ENCODE measurements at regions not wholly inside any gene's neighbourhood (a gene's known extent, or its start where the extent isn't known, plus 50 kb on each side); places are given as distances from the start of the nearest gene placed in this dataset.

- H3K27ac Mint-ChIP-seq, result no peak overlapping the region
- no peaks in the 10 kb centered on the region for H3K9me3 Mint-ChIP-seq
- no peak for DNase-seq
- no peaks in the 10 kb centered on the region for H3K4me1 Mint-ChIP-seq
- H3K36me3 Mint-ChIP-seq, result no peaks in the 10 kb centered on the region
- H3K27me3 Mint-ChIP-seq, result no peaks in the 10 kb centered on the region
- no peak overlapping the region for H3K4me3 Mint-ChIP-seq
These were observed 1459.5 kb downstream of the ZPLD1 start for GRCh38 chr3:103894162-103894822.

- H3K4me3 Mint-ChIP-seq, result no peak overlapping the region
These were observed 1464.5 kb downstream of the ZPLD1 start for GRCh38 chr3:103899328-103899727.

GRCh38 chr3:103904991-103905390 is 1461.7 kb upstream of the ALCAM start:
- Mint-ChIP-seq H3K4me1 (no peaks in the 10 kb centered on the region), H3K27ac (no peak overlapping the region), H3K36me3 (no peaks in the 10 kb centered on the region), H3K4me3 (no peak overlapping the region), H3K9me3 (peaks cover 3% of the 10 kb centered on the region), H3K27me3 (no peaks in the 10 kb centered on the region)
- DNase-seq, result no peak

More at GRCh38 chr3:103899328-103899727, 1464.5 kb downstream of the ZPLD1 start:
- H3K9me3 Mint-ChIP-seq, result peaks cover 3% of the 10 kb centered on the region
- no peak overlapping the region for H3K27ac Mint-ChIP-seq
- no peaks in the 10 kb centered on the region for H3K4me1 Mint-ChIP-seq
- no peaks in the 10 kb centered on the region for H3K36me3 Mint-ChIP-seq
- no peaks in the 10 kb centered on the region for H3K27me3 Mint-ChIP-seq
- no peak for DNase-seq

- Mint-ChIP-seq H3K27ac (no peak overlapping the region), H3K36me3 (no peaks in the 10 kb centered on the region), H3K4me1 (no peaks in the 10 kb centered on the region), H3K27me3 (no peaks in the 10 kb centered on the region), H3K4me3 (no peak overlapping the region), H3K9me3 (peaks cover 3% of the 10 kb centered on the region)
- no peak for DNase-seq
These were observed 1460.4 kb upstream of the ALCAM start for GRCh38 chr3:103906304-103906703.

GRCh38 chr3:103906808-103907207 is 1459.9 kb upstream of the ALCAM start:
- H3K36me3 Mint-ChIP-seq, result no peaks in the 10 kb centered on the region
- H3K4me3 Mint-ChIP-seq, result no peak overlapping the region
- no peaks in the 10 kb centered on the region for H3K4me1 Mint-ChIP-seq
- no peaks in the 10 kb centered on the region for H3K27me3 Mint-ChIP-seq
- no peak overlapping the region for H3K27ac Mint-ChIP-seq
- DNase-seq, result no peak
- peaks cover 3% of the 10 kb centered on the region for H3K9me3 Mint-ChIP-seq

GRCh38 chr3:103907567-103907966 is 1459.1 kb upstream of the ALCAM start:
- Mint-ChIP-seq H3K27me3 (no peaks in the 10 kb centered on the region), H3K9me3 (no peaks in the 10 kb centered on the region), H3K27ac (no peak overlapping the region), H3K36me3 (no peaks in the 10 kb centered on the region), H3K4me3 (no peak overlapping the region), H3K4me1 (no peaks in the 10 kb centered on the region)
- DNase-seq, result no peak

- H3K27me3 Mint-ChIP-seq, result no peaks in the 10 kb centered on the region
- no peaks in the 10 kb centered on the region for H3K36me3 Mint-ChIP-seq
- no peaks in the 10 kb centered on the region for H3K4me1 Mint-ChIP-seq
- no peaks in the 10 kb centered on the region for H3K9me3 Mint-ChIP-seq
- H3K27ac Mint-ChIP-seq, result no peak overlapping the region
- H3K4me3 Mint-ChIP-seq, result no peak overlapping the region
- DNase-seq, result no peak
These were observed 1457.3 kb upstream of the ALCAM start for GRCh38 chr3:103909395-103909794.

GRCh38 chr3:103918336-103918735 is 1448.4 kb upstream of the ALCAM start:
- H3K36me3 Mint-ChIP-seq, result no peaks in the 10 kb centered on the region
- H3K4me1 Mint-ChIP-seq, result no peaks in the 10 kb centered on the region
- H3K27ac Mint-ChIP-seq, result no peak overlapping the region
- H3K27me3 Mint-ChIP-seq, result no peaks in the 10 kb centered on the region
- DNase-seq, result no peak
- no peak overlapping the region for H3K4me3 Mint-ChIP-seq
- H3K9me3 Mint-ChIP-seq, result no peaks in the 10 kb centered on the region

GRCh38 chr3:103919327-103919726 is 1447.4 kb upstream of the ALCAM start:
- H3K27ac Mint-ChIP-seq, result no peak overlapping the region
- no peaks in the 10 kb centered on the region for H3K36me3 Mint-ChIP-seq
- H3K27me3 Mint-ChIP-seq, result no peaks in the 10 kb centered on the region
- H3K4me3 Mint-ChIP-seq, result no peak overlapping the region
- no peaks in the 10 kb centered on the region for H3K4me1 Mint-ChIP-seq
- DNase-seq, result no peak
- no peaks in the 10 kb centered on the region for H3K9me3 Mint-ChIP-seq

- DNase-seq, result no peak
- Mint-ChIP-seq H3K36me3 (no peaks in the 10 kb centered on the region), H3K27ac (no peak overlapping the region), H3K9me3 (peaks cover 3% of the 10 kb centered on the region), H3K4me3 (no peak overlapping the region), H3K4me1 (no peaks in the 10 kb centered on the region), H3K27me3 (no peaks in the 10 kb centered on the region)
These were observed 1442.8 kb upstream of the ALCAM start for GRCh38 chr3:103923907-103924306.

GRCh38 chr3:103924544-103924943 is 1442.2 kb upstream of the ALCAM start:
- no peak for DNase-seq
- no peak overlapping the region for H3K4me3 Mint-ChIP-seq
- no peak overlapping the region for H3K27ac Mint-ChIP-seq
- peaks cover 3% of the 10 kb centered on the region for H3K9me3 Mint-ChIP-seq
- H3K4me1 Mint-ChIP-seq, result no peaks in the 10 kb centered on the region
- no peaks in the 10 kb centered on the region for H3K36me3 Mint-ChIP-seq
- H3K27me3 Mint-ChIP-seq, result no peaks in the 10 kb centered on the region

- Mint-ChIP-seq H3K4me1 (no peaks in the 10 kb centered on the region), H3K4me3 (no peak overlapping the region), H3K9me3 (peaks cover 3% of the 10 kb centered on the region), H3K27me3 (no peaks in the 10 kb centered on the region), H3K36me3 (no peaks in the 10 kb centered on the region), H3K27ac (no peak overlapping the region)
- DNase-seq, result no peak
These were observed 1439.8 kb upstream of the ALCAM start for GRCh38 chr3:103926936-103927335.

GRCh38 chr3:103927896-103928295 is 1438.8 kb upstream of the ALCAM start:
- DNase-seq, result no peak
- Mint-ChIP-seq H3K36me3 (no peaks in the 10 kb centered on the region), H3K4me1 (no peaks in the 10 kb centered on the region), H3K9me3 (peaks cover 4% of the 10 kb centered on the region), H3K27ac (no peak overlapping the region), H3K4me3 (no peak overlapping the region), H3K27me3 (no peaks in the 10 kb centered on the region)

GRCh38 chr3:103937094-103937493 is 1429.6 kb upstream of the ALCAM start:
- Mint-ChIP-seq H3K36me3 (no peaks in the 10 kb centered on the region), H3K4me1 (no peaks in the 10 kb centered on the region), H3K9me3 (peaks cover 1% of the 10 kb centered on the region), H3K4me3 (no peak overlapping the region), H3K27ac (no peak overlapping the region), H3K27me3 (no peaks in the 10 kb centered on the region)
- DNase-seq, result no peak

- no peak overlapping the region for H3K4me3 Mint-ChIP-seq
- H3K36me3 Mint-ChIP-seq, result no peaks in the 10 kb centered on the region
- H3K9me3 Mint-ChIP-seq, result no peaks in the 10 kb centered on the region
- DNase-seq, result no peak
- H3K4me1 Mint-ChIP-seq, result no peaks in the 10 kb centered on the region
- no peak overlapping the region for H3K27ac Mint-ChIP-seq
- H3K27me3 Mint-ChIP-seq, result no peaks in the 10 kb centered on the region
These were observed 1419.6 kb upstream of the ALCAM start for GRCh38 chr3:103947062-103947461.

GRCh38 chr3:103949693-103950092 is 1417.0 kb upstream of the ALCAM start:
- Mint-ChIP-seq H3K4me3 (no peak overlapping the region), H3K27ac (no peak overlapping the region), H3K9me3 (no peaks in the 10 kb centered on the region), H3K36me3 (no peaks in the 10 kb centered on the region), H3K27me3 (no peaks in the 10 kb centered on the region), H3K4me1 (no peaks in the 10 kb centered on the region)
- no peak for DNase-seq

Measured in activated naive CD8-positive, alpha-beta T cell treated with anti-CD3 and anti-CD28 coated beads for 36 hours (primary cell).